Progenitor cell of endocrine pancreas (in vitro differentiated cells): ENCODE measurements at regions not wholly inside any gene's neighbourhood (a gene's known extent, or its start where the extent isn't known, plus 50 kb on each side); places are given as distances from the start of the nearest gene placed in this dataset.

Experiments used
- DNase-seq: peaks from one replicate; pipeline ENCODE4 v3.0.0; 2021; ENCODE audit warnings: low spot score; ENCODE audit not compliant: unreplicated experiment
- H3K27ac Mint-ChIP-seq: 2 replicates; pipeline ENCODE4 v1.8.0; 2021; ENCODE audit warnings: mild to moderate bottlenecking, moderate library complexity, mixed read lengths
- H3K27me3 Mint-ChIP-seq: 2 replicates; pipeline ENCODE4 v1.8.0; 2021; ENCODE audit warnings: mixed read lengths
- H3K36me3 Mint-ChIP-seq: 2 replicates; pipeline ENCODE4 v1.8.0; 2022; ENCODE audit warnings: mixed read lengths; ENCODE audit not compliant: insufficient read depth
- H3K4me1 Mint-ChIP-seq: 2 replicates; pipeline ENCODE4 v1.8.0; 2021; ENCODE audit warnings: low read depth, mixed read lengths
- H3K4me3 Mint-ChIP-seq: 2 replicates; pipeline ENCODE4 v1.8.0; 2021; ENCODE audit warnings: low read depth, mild to moderate bottlenecking, moderate library complexity, mixed read lengths
- H3K9me3 Mint-ChIP-seq: 2 replicates; pipeline ENCODE4 v1.8.0; 2021; ENCODE audit warnings: low read depth, mixed read lengths
- TF ChIP-seq, protein P1 (sequence below): fragments of 200-600 bp; sonication (generic); IDR thresholded peaks from one replicate; pipeline ENCODE4 v1.5.0; 2021; ENCODE audit warnings: antibody characterized with exemption, mild to moderate bottlenecking; ENCODE audit not compliant: unreplicated experiment

DNA sequence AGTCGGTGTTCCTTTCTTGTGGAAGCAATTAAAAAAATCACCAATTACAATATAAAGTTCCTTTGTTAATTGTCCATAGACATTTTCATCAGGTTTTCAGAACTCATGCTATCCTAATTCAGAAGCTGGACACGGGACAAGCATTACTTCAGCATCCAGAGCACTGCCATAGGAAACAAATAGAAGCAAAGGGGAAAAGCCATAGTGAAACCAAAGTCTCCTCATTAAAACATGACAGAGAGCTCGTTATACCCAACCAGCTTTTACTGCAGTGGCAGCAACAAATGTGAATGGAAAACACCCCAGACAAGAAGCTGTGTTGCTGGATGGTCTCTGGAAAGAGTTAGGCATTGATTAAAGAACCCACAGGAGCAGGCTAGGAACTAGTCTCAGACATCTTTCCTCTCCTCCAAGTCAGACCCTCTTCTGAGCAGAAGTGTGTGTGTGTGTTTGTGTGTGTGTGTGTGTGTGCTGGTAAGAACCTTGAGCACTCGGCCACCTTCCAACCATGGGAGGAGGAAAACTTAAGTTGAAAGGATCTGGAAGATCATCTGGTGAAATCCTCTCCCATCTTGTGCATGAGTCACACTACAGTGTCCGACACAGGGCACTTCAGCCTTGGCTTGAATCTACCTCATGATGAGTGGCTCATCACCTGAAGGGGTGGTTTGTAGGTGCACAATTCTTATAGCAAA is 162.6 kb upstream of the ADAMTS16 start:
- peaks cover 15% of the 10 kb centered on the region for H3K4me1 Mint-ChIP-seq
- TF ChIP-seq, protein P1, sequence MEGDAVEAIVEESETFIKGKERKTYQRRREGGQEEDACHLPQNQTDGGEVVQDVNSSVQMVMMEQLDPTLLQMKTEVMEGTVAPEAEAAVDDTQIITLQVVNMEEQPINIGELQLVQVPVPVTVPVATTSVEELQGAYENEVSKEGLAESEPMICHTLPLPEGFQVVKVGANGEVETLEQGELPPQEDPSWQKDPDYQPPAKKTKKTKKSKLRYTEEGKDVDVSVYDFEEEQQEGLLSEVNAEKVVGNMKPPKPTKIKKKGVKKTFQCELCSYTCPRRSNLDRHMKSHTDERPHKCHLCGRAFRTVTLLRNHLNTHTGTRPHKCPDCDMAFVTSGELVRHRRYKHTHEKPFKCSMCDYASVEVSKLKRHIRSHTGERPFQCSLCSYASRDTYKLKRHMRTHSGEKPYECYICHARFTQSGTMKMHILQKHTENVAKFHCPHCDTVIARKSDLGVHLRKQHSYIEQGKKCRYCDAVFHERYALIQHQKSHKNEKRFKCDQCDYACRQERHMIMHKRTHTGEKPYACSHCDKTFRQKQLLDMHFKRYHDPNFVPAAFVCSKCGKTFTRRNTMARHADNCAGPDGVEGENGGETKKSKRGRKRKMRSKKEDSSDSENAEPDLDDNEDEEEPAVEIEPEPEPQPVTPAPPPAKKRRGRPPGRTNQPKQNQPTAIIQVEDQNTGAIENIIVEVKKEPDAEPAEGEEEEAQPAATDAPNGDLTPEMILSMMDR = no peak
- H3K27ac Mint-ChIP-seq = no peak overlapping the region
- H3K4me3 Mint-ChIP-seq = no peak overlapping the region
- H3K27me3 Mint-ChIP-seq = no peaks in the 10 kb centered on the region
- no peak for DNase-seq
- H3K36me3 Mint-ChIP-seq = no peaks in the 10 kb centered on the region
- no peaks in the 10 kb centered on the region for H3K9me3 Mint-ChIP-seq

DNA sequence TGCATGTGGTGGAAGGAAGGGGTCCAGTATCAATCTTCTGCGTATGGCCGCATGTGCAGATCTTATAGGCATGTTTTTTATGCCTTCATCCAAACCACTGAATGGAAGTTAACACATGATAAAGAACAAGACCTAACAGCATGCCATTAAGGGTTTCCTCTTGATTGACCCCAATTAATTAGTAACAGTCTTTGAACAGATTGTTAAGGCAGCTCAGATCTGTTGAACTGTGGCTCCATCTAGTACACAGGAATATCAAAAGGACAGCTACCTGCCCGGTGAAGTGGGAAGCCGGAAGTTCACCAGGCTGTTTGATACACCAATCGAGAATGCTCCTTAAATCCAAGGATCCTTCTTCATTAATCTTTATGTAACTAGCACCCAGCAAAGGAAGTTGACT is 159.9 kb upstream of the ADAMTS16 start:
- TF ChIP-seq, protein P1 = no peak
- no peaks in the 10 kb centered on the region for H3K36me3 Mint-ChIP-seq
- no peak overlapping the region for H3K4me3 Mint-ChIP-seq
- DNase-seq = no peak
- H3K27ac Mint-ChIP-seq = no peak overlapping the region
- H3K4me1 Mint-ChIP-seq = peaks cover 14% of the 10 kb centered on the region
- no peaks in the 10 kb centered on the region for H3K9me3 Mint-ChIP-seq
- no peaks in the 10 kb centered on the region for H3K27me3 Mint-ChIP-seq

DNA sequence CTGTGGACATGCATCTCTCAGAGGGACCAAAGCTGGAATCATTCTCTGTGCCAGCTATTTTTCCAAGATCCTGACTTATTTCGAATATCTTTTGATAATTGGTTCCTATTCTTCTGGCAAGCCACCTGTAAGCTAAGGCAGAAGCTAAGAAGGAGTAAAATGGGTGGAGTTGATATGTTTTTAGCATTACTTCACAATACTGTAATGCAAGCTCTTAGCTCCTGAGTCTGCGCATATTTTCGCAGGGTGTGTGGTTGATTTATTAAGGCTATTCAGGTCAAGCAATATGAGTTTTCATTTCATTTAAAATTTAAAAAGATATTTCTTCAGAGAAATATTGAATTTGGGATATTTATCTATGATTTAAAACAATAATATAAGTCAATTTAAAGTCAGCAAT is 158.5 kb upstream of the ADAMTS16 start:
- peaks cover 9% of the 10 kb centered on the region for H3K4me1 Mint-ChIP-seq

GRCh38 chr5:4983701-4984100 is 156.4 kb upstream of the ADAMTS16 start:
- peaks cover 7% of the 10 kb centered on the region for H3K27me3 Mint-ChIP-seq
- H3K9me3 Mint-ChIP-seq = no peaks in the 10 kb centered on the region
- H3K4me3 Mint-ChIP-seq = no peak overlapping the region
- no peak for DNase-seq
- no peaks in the 10 kb centered on the region for H3K36me3 Mint-ChIP-seq
- TF ChIP-seq, protein P1 = no peak
- H3K27ac Mint-ChIP-seq = no peak overlapping the region
- peaks cover 4% of the 10 kb centered on the region for H3K4me1 Mint-ChIP-seq

More for the DNA sequence above, 158.5 kb upstream of the ADAMTS16 start:
- no peaks in the 10 kb centered on the region for H3K36me3 Mint-ChIP-seq
- H3K9me3 Mint-ChIP-seq = no peaks in the 10 kb centered on the region
- H3K27ac Mint-ChIP-seq = no peak overlapping the region
- DNase-seq = no peak
- no peak overlapping the region for H3K4me3 Mint-ChIP-seq
- TF ChIP-seq, protein P1 = no peak
- peaks cover 2% of the 10 kb centered on the region for H3K27me3 Mint-ChIP-seq

- no peak overlapping the region for H3K27ac Mint-ChIP-seq
- peaks cover 4% of the 10 kb centered on the region for H3K4me1 Mint-ChIP-seq
- peaks cover 7% of the 10 kb centered on the region for H3K27me3 Mint-ChIP-seq
- no peaks in the 10 kb centered on the region for H3K36me3 Mint-ChIP-seq
- TF ChIP-seq, protein P1 = no peak
- no peak overlapping the region for H3K4me3 Mint-ChIP-seq
- no peak for DNase-seq
- no peaks in the 10 kb centered on the region for H3K9me3 Mint-ChIP-seq
Measured at GRCh38 chr5:4984461-4984860, 155.7 kb upstream of the ADAMTS16 start.
